H9 (cell line): ENCODE measurements at regions not wholly inside any gene's neighbourhood (a gene's known extent, or its start where the extent isn't known, plus 50 kb on each side); places are given as distances from the start of the nearest gene placed in this dataset.
"Not testable (repeated sequence)": the region's sequence is repeated elsewhere in the genome, so short reads cannot be mapped to it uniquely, and the experiment has no call there.

Experiments
- DNase-seq: peaks from one replicate; pipeline ENCODE4 v3.0.0-alpha.2; 2017
- H2AFZ ChIP-seq: one replicate; pipeline ENCODE4 v1.6.1; 2013; ENCODE audit warnings: mild to moderate bottlenecking, low read length, control low read depth, moderate library complexity
- H2AK5ac ChIP-seq: 2 replicates; pipeline ENCODE4 v1.6.1; 2013; ENCODE audit warnings: low read length, control low read depth, mixed read lengths; ENCODE audit not compliant: insufficient read length
- H2BK120ac ChIP-seq: one replicate; pipeline ENCODE4 v1.6.1; 2013; ENCODE audit warnings: low read depth, mild to moderate bottlenecking, low read length, control low read depth, inconsistent platforms; ENCODE audit not compliant: poor library complexity, severe bottlenecking
- H2BK12ac ChIP-seq: 2 replicates; pipeline ENCODE4 v1.6.1; 2013; ENCODE audit warnings: low read length, control low read depth, mixed read lengths, low read depth; ENCODE audit not compliant: insufficient read length
- H2BK15ac ChIP-seq: 2 replicates; pipeline ENCODE4 v1.6.1; 2013; ENCODE audit warnings: low read depth, low read length, control low read depth
- H2BK20ac ChIP-seq: one replicate; pipeline ENCODE4 v1.6.1; 2013; ENCODE audit warnings: low read depth, mild to moderate bottlenecking, low read length, control low read depth, inconsistent platforms; ENCODE audit not compliant: poor library complexity, severe bottlenecking
- H2BK5ac ChIP-seq: 2 replicates; pipeline ENCODE4 v1.6.1; 2013; ENCODE audit warnings: low read length, control low read depth, mixed read lengths; ENCODE audit not compliant: insufficient read length
- H3K14ac ChIP-seq: 2 replicates; pipeline ENCODE4 v1.6.1; 2013; ENCODE audit warnings: low read length, control low read depth; ENCODE audit not compliant: insufficient read depth
- H3K18ac ChIP-seq: 2 replicates; pipeline ENCODE4 v1.6.1; 2013; ENCODE audit warnings: low read depth, mild to moderate bottlenecking, mixed read lengths, low read length, control low read depth; ENCODE audit not compliant: insufficient read length
- H3K23ac ChIP-seq: 2 replicates; pipeline ENCODE4 v1.6.1; 2013; ENCODE audit warnings: low read length, control low read depth, mixed read lengths, low read depth; ENCODE audit not compliant: insufficient read length
- H3K23me2 ChIP-seq: 2 replicates; pipeline ENCODE4 v1.6.1; 2013; ENCODE audit warnings: low read depth, mild to moderate bottlenecking, mixed read lengths, low read length, control low read depth; ENCODE audit not compliant: insufficient read length, poor library complexity, severe bottlenecking
- H3K27ac ChIP-seq: 2 replicates; pipeline ENCODE4 v1.5.1; 2013; ENCODE audit warnings: low read length, control low read depth, mixed read lengths, low read depth; ENCODE audit not compliant: insufficient read length
- H3K27me3 ChIP-seq: 2 replicates; pipeline ENCODE4 v1.6.1; 2013; ENCODE audit warnings: low read length, control low read depth, inconsistent platforms; ENCODE audit not compliant: insufficient read depth
- H3K4ac ChIP-seq: 2 replicates; pipeline ENCODE4 v1.6.1; 2013; ENCODE audit warnings: low read depth, mild to moderate bottlenecking, control low read depth, inconsistent platforms, low read length, moderate library complexity
- H3K4me1 ChIP-seq: 2 replicates; pipeline ENCODE4 v1.6.1; 2013; ENCODE audit warnings: low read length, control low read depth, inconsistent platforms; ENCODE audit not compliant: insufficient read depth
- H3K4me2 ChIP-seq: 2 replicates; pipeline ENCODE4 v1.6.1; 2013; ENCODE audit warnings: low read length, control low read depth, mixed read lengths; ENCODE audit not compliant: insufficient read length, insufficient read depth
- H3K56ac ChIP-seq: 2 replicates; pipeline ENCODE4 v1.6.1; 2013; ENCODE audit warnings: low read depth, mild to moderate bottlenecking, mixed read lengths, low read length, control low read depth; ENCODE audit not compliant: insufficient read length
- H3K79me1 ChIP-seq: 2 replicates; pipeline ENCODE4 v1.6.1; 2013; ENCODE audit warnings: low read depth, mild to moderate bottlenecking, moderate library complexity, low read length, control low read depth, inconsistent platforms; ENCODE audit not compliant: insufficient read depth, poor library complexity, severe bottlenecking
- H3K79me2 ChIP-seq: 2 replicates; pipeline ENCODE4 v1.6.1; 2013; ENCODE audit warnings: low read length, control low read depth, inconsistent platforms; ENCODE audit not compliant: insufficient read depth
- H3K9ac ChIP-seq: 2 replicates; pipeline ENCODE4 v1.6.1; 2013; ENCODE audit warnings: low read length, control low read depth, mixed read lengths; ENCODE audit not compliant: insufficient read length; ENCODE audit errors: extremely low read depth
- H3K9me3 ChIP-seq: one replicate; pipeline ENCODE4 v1.6.1; 2013; ENCODE audit warnings: low read depth, low read length, inconsistent platforms; ENCODE audit not compliant: control insufficient read depth
- H3T11ph ChIP-seq: one replicate; pipeline ENCODE4 v1.6.1; 2013; ENCODE audit warnings: mild to moderate bottlenecking, low read length, control low read depth, inconsistent platforms
- H4K20me1 ChIP-seq: one replicate; pipeline ENCODE4 v1.6.1; 2013; ENCODE audit not compliant: control insufficient read depth, insufficient read length, insufficient read depth
- H4K5ac ChIP-seq: 2 replicates; pipeline ENCODE4 v1.6.1; 2013; ENCODE audit warnings: low read depth, mild to moderate bottlenecking, mixed read lengths, low read length, control low read depth; ENCODE audit not compliant: insufficient read length
- H4K8ac ChIP-seq: replicated peaks from 2 replicates; pipeline ENCODE4 v1.6.1; 2013; ENCODE audit warnings: low read length, control low read depth, mixed read lengths, low read depth; ENCODE audit not compliant: insufficient read length
- H4K91ac ChIP-seq: 2 replicates; pipeline ENCODE4 v1.6.1; 2013; ENCODE audit warnings: low read depth, mild to moderate bottlenecking, moderate library complexity, mixed read lengths, low read length, control low read depth; ENCODE audit not compliant: insufficient read length
- H3K27ac Mint-ChIP-seq, 3 experiments: 2 replicates in 2 of 3; 3 replicates in 1 of 3; pipeline ENCODE4 v1.8.0; 2020 to 2021; ENCODE audit warnings: mixed read lengths in 3 of 3, mild to moderate bottlenecking in 1 of 3, moderate library complexity in 1 of 3
- H3K27me3 Mint-ChIP-seq: 2 replicates; pipeline ENCODE4 v1.8.0; 2021; ENCODE audit warnings: low read depth, mild to moderate bottlenecking, moderate library complexity, mixed read lengths
- H3K36me3 Mint-ChIP-seq, 3 experiments: 2 replicates in 2 of 3; 3 replicates in 1 of 3; pipeline ENCODE4 v1.8.0; 2020 to 2021; ENCODE audit warnings: low read depth in 3 of 3, mixed read lengths in 3 of 3; ENCODE audit not compliant: insufficient read depth in 1 of 3
- H3K4me1 Mint-ChIP-seq, 2 experiments: 2 replicates each; pipeline ENCODE4 v1.8.0; 2020; ENCODE audit warnings: mixed read lengths in 2 of 2
- H3K4me3 Mint-ChIP-seq, 2 experiments: 2 replicates in 1 of 2; 3 replicates in 1 of 2; pipeline ENCODE4 v1.8.0; 2020 to 2021; ENCODE audit warnings: mild to moderate bottlenecking in 2 of 2, mixed read lengths in 2 of 2, moderate library complexity in 1 of 2
- H3K9me3 Mint-ChIP-seq, 2 experiments: 2 replicates in 1 of 2; 3 replicates in 1 of 2; pipeline ENCODE4 v1.8.0; 2020; ENCODE audit warnings: mild to moderate bottlenecking in 2 of 2, mixed read lengths in 2 of 2, moderate library complexity in 1 of 2
- WGBS: extraction: QIAGEN DNeasy Blood & Tissue Kit; methylation state at CpG from one replicate; pipeline ENCODE4 v1.1.7; 2013; ENCODE audit warnings: missing lambda C conversion rate, low lambda C conversion rate, mixed read lengths; ENCODE audit not compliant: insufficient read length; ENCODE audit errors: extremely low coverage; 5-methylcytosine and 5-hydroxymethylcytosine counted together

DNA sequence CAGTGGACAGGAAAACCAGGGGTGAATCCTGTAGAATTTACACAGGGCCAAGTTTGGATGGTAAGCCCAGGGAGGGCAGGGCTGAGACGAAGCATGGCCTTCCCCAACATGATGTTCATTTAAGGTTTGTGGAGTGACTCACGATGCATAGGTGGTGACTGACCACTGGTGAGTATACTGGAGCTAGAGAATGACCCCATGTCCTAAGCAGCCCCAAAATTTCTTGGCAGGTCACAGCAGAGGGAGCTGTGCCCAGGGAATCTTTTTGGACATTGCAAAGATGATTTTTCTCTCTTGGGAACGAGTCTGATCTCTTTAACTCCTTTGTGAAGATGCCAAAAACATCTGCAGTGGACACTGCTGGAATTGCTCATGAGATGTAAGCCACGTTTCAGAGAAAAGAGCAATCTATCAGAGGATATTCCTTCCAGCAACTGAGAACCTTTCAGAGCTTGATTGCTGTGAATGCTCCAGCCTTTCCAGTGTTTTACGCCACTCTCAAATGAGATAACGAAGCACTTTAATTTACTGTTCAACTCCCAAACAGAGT, 135.9 kb upstream of the TRIM73 start:
- not testable (repeated sequence) for H4K91ac ChIP-seq, DNase-seq, H3K79me1 ChIP-seq, H2AK5ac ChIP-seq, H3K4me1 Mint-ChIP-seq, H3K36me3 Mint-ChIP-seq, H3K79me2 ChIP-seq, H3K4me3 Mint-ChIP-seq, H4K8ac ChIP-seq, H2BK12ac ChIP-seq, H3K23me2 ChIP-seq, H3K14ac ChIP-seq, H2BK20ac ChIP-seq, H3K9me3 Mint-ChIP-seq, H3K27ac ChIP-seq, H3K9ac ChIP-seq, H4K5ac ChIP-seq, H3K18ac ChIP-seq, H3K4me1 ChIP-seq, H3K27ac Mint-ChIP-seq, H3K27me3 Mint-ChIP-seq, H2BK15ac ChIP-seq, H3K23ac ChIP-seq, H3K56ac ChIP-seq, H3K27me3 ChIP-seq, H4K20me1 ChIP-seq, H2BK120ac ChIP-seq, H2BK5ac ChIP-seq, H3K4ac ChIP-seq, H3K9me3 ChIP-seq, H2AFZ ChIP-seq, H3T11ph ChIP-seq, H3K4me2 ChIP-seq
- no CpG with 5 or more reads among the region's 6 CpGs for WGBS

DNA sequence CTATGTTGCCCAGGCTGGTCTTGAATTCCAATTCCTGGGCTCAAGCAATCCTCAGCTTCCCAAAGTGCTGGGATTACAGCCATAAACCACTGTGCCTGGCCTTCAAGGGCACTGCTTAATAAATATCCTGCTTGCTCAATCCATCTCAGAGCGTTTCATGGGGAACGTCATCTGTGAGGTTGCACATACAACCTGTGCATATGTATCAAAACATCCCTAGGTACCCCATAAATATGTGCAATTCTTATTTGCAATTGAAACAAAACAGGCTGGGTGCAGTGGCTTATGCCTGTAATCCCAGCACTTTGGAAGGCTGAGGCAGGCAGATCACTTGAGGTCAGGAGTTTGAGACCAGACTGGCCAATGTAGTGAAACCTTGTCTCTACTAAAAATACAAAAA, 133.8 kb upstream of the TRIM73 start:
- not testable (repeated sequence) for H3K79me1 ChIP-seq, H3T11ph ChIP-seq, H3K79me2 ChIP-seq, H2BK5ac ChIP-seq, H3K9me3 ChIP-seq, H2BK120ac ChIP-seq, H3K56ac ChIP-seq, H3K23me2 ChIP-seq, H2AK5ac ChIP-seq, H3K36me3 Mint-ChIP-seq, H3K27ac Mint-ChIP-seq, H2BK12ac ChIP-seq, H4K5ac ChIP-seq, H3K23ac ChIP-seq, H3K27me3 Mint-ChIP-seq, H2BK20ac ChIP-seq, H3K18ac ChIP-seq, H3K4me1 Mint-ChIP-seq, H4K8ac ChIP-seq, H3K4me3 Mint-ChIP-seq, H3K9ac ChIP-seq, H3K9me3 Mint-ChIP-seq, H3K4ac ChIP-seq, DNase-seq, H4K20me1 ChIP-seq, H3K4me1 ChIP-seq, H2AFZ ChIP-seq, H3K14ac ChIP-seq, H4K91ac ChIP-seq, H3K4me2 ChIP-seq, H2BK15ac ChIP-seq, H3K27ac ChIP-seq, H3K27me3 ChIP-seq
- no CpG with 5 or more reads among the region's 2 CpGs for WGBS
